Uterus (tissue), 2 donors: ENCODE measurements at regions not wholly inside any gene's neighbourhood (a gene's known extent, or its start where the extent isn't known, plus 50 kb on each side); places are given as distances from the start of the nearest gene placed in this dataset.

Experiments
- CTCF ChIP-seq, 4 experiments: fragments of 200-600 bp in 2 of 4; fragments of 450-650 bp in 2 of 4; sonication (generic) in 2 of 4; IDR thresholded peaks; one replicate each; pipeline ENCODE4 v1.5.1; 2016 to 2019; ENCODE audit warnings: antibody characterized with exemption in 4 of 4, mild to moderate bottlenecking in 2 of 4, moderate library complexity in 1 of 4
- POLR2A ChIP-seq, 2 donors: fragments of 450-650 bp; IDR thresholded peaks; one replicate each; pipeline ENCODE4 v1.6.1; 2016; ENCODE audit warnings: antibody characterized with exemption in 2 of 2, mild to moderate bottlenecking in 1 of 2, moderate library complexity in 1 of 2

- TF ChIP-seq CTCF (IDR thresholded peaks at IDR 0.05) (no peak), POLR2A (IDR thresholded peaks at IDR 0.05) (no peak)
Observed at GRCh38 chr10:10396601-10397000, 621.1 kb upstream of the CELF2 start.
